GM18868 (cell line): ENCODE measurements at regions not wholly inside any gene's neighbourhood (a gene's known extent, or its start where the extent isn't known, plus 50 kb on each side); places are given as distances from the start of the nearest gene placed in this dataset.
"Not testable (repeated sequence)": the region's sequence is repeated elsewhere in the genome, so short reads cannot be mapped to it uniquely, and the experiment has no call there.

ENCODE experiments used
- ATAC-seq: cut with Tn5 transposase; IDR thresholded peaks from one replicate; pipeline ENCODE4 v1.9.1; 2021; ENCODE audit warnings: mild to moderate bottlenecking, moderate library complexity; ENCODE audit not compliant: unreplicated experiment

GRCh38 chr6:112504621-112505020 lies 157.5 kb downstream of the RFPL4B start:
- no peak for ATAC-seq

GRCh38 chr6:112511441-112511840 lies 164.3 kb downstream of the RFPL4B start:
- no peak for ATAC-seq

- ATAC-seq, result no peak
Observed at GRCh38 chr6:112513175-112513574, 166.0 kb downstream of the RFPL4B start.

- ATAC-seq, result no peak
Observed at GRCh38 chr6:112522587-112522986, 175.5 kb downstream of the RFPL4B start.

GRCh38 chr6:112524071-112524470 lies 176.9 kb downstream of the RFPL4B start:
- ATAC-seq, result no peak

GRCh38 chr6:112525749-112526148 lies 178.6 kb downstream of the RFPL4B start:
- ATAC-seq, result no peak

GRCh38 chr6:112526594-112526993 lies 179.5 kb downstream of the RFPL4B start:
- ATAC-seq, result no peak

- ATAC-seq, result not testable (repeated sequence)
Observed at GRCh38 chr6:112528306-112528705, 181.2 kb downstream of the RFPL4B start.

- ATAC-seq, result no peak
Observed at GRCh38 chr6:112535816-112536215, 188.7 kb downstream of the RFPL4B start.

- ATAC-seq, result no peak
Observed at GRCh38 chr6:112539355-112539754, 192.2 kb downstream of the RFPL4B start.

- ATAC-seq, result not testable (repeated sequence)
Observed at GRCh38 chr6:112541847-112542246, 194.7 kb downstream of the RFPL4B start.

- ATAC-seq, result not testable (repeated sequence)
Observed at GRCh38 chr6:112547321-112548085, 200.4 kb downstream of the RFPL4B start.

- ATAC-seq, result no peak
Observed at GRCh38 chr6:112549749-112550148, 202.6 kb downstream of the RFPL4B start.

GRCh38 chr6:112557435-112557834 lies 210.3 kb downstream of the RFPL4B start:
- ATAC-seq, result no peak

- no peak for ATAC-seq
Observed at GRCh38 chr6:112557961-112558360, 210.8 kb downstream of the RFPL4B start.

GRCh38 chr6:112560651-112561050 lies 213.5 kb downstream of the RFPL4B start:
- ATAC-seq, result no peak

- no peak for ATAC-seq
Observed at GRCh38 chr6:112562301-112563231, 215.4 kb downstream of the RFPL4B start.

- no peak for ATAC-seq
Observed at GRCh38 chr6:112563368-112563767, 216.2 kb downstream of the RFPL4B start.

GRCh38 chr6:112568066-112568465 lies 220.9 kb downstream of the RFPL4B start:
- ATAC-seq, result no peak

GRCh38 chr6:112571488-112572270 lies 224.5 kb downstream of the RFPL4B start:
- ATAC-seq, result no peak

GRCh38 chr6:112574190-112574589 lies 227.1 kb downstream of the RFPL4B start:
- no peak for ATAC-seq
